DND-41 (cell line): ENCODE measurements at regions not wholly inside any gene's neighbourhood (a gene's known extent, or its start where the extent isn't known, plus 50 kb on each side); places are given as distances from the start of the nearest gene placed in this dataset.
"Not testable (repeated sequence)": the region's sequence is repeated elsewhere in the genome, so short reads cannot be mapped to it uniquely, and the experiment has no call there.

Experiments
- ATAC-seq: fragments of 200-7000 bp; cut with Tn5 transposase; 3 replicates; pipeline ENCODE4 v1.9.1; 2021; ENCODE audit warnings: low read depth; ENCODE audit not compliant: insufficient read depth
- DNase-seq: peaks from one replicate; pipeline ENCODE4 v3.0.0-alpha.2; 2020
- H2AFZ ChIP-seq: 2 replicates; pipeline ENCODE4 v1.6.0; 2012; ENCODE audit warnings: low read depth, low read length
- H3K27ac ChIP-seq: 2 replicates; pipeline ENCODE4 v1.5.1; 2012; ENCODE audit warnings: low read length, inconsistent platforms
- H3K27me3 ChIP-seq: fragments of 200-600 bp; sonication (generic); 2 replicates; pipeline ENCODE4 v1.6.0; 2012; ENCODE audit warnings: low read length, mild to moderate bottlenecking, inconsistent platforms; ENCODE audit not compliant: insufficient read depth, poor library complexity
- H3K36me3 ChIP-seq: 2 replicates; pipeline ENCODE4 v1.5.1; 2012; ENCODE audit warnings: low read length, inconsistent platforms; ENCODE audit not compliant: insufficient read depth
- H3K4me1 ChIP-seq: 2 replicates; pipeline ENCODE4 v1.5.1; 2012; ENCODE audit warnings: mild to moderate bottlenecking, low read length; ENCODE audit not compliant: insufficient read depth
- H3K4me2 ChIP-seq: 2 replicates; pipeline ENCODE4 v1.6.0; 2012; ENCODE audit warnings: mild to moderate bottlenecking, moderate library complexity, low read length, inconsistent platforms; ENCODE audit not compliant: insufficient read depth
- H3K4me3 ChIP-seq, 2 experiments: fragments of 200-600 bp in 1 of 2; shearing (Covaris generic) in 1 of 2; 2 replicates each; pipeline ENCODE4 v1.5.1; 2012 to 2016; ENCODE audit warnings: inconsistent platforms in 2 of 2, low read length in 2 of 2, mild to moderate bottlenecking in 2 of 2, low read depth in 1 of 2, moderate library complexity in 1 of 2
- H3K79me2 ChIP-seq: 2 replicates; pipeline ENCODE4 v1.6.0; 2012; ENCODE audit warnings: low read length, inconsistent platforms; ENCODE audit not compliant: insufficient read depth
- H3K9ac ChIP-seq: 2 replicates; pipeline ENCODE4 v1.6.0; 2012; ENCODE audit warnings: low read depth, mild to moderate bottlenecking, inconsistent platforms, low read length, moderate library complexity
- H3K9me3 ChIP-seq: 2 replicates; pipeline ENCODE4 v1.5.1; 2012; ENCODE audit warnings: low read length, moderate library complexity, mild to moderate bottlenecking, inconsistent platforms; ENCODE audit not compliant: insufficient read depth, severe bottlenecking
- H4K20me1 ChIP-seq: 2 replicates; pipeline ENCODE4 v1.6.0; 2012; ENCODE audit warnings: low read length; ENCODE audit not compliant: insufficient read depth

- not testable (repeated sequence) for H3K9me3 ChIP-seq, H2AFZ ChIP-seq, H3K27me3 ChIP-seq, H3K9ac ChIP-seq, DNase-seq, H3K4me2 ChIP-seq, H3K4me3 ChIP-seq, H3K27ac ChIP-seq, H3K79me2 ChIP-seq, H3K4me1 ChIP-seq, H4K20me1 ChIP-seq, ATAC-seq
- peaks cover 69% of the 10 kb centered on the region for H3K36me3 ChIP-seq
These were observed 61.8 kb upstream of the TNK2 start for GRCh38 chr3:195969838-195970776.

- H3K36me3 ChIP-seq = peaks cover 69% of the 10 kb centered on the region
These were observed 61.0 kb upstream of the TNK2 start for GRCh38 chr3:195969341-195969740.

GRCh38 chr3:195968104-195968503 is 59.8 kb upstream of the TNK2 start:
- H3K27me3 ChIP-seq, H3K4me3 ChIP-seq, DNase-seq, H3K9ac ChIP-seq, ATAC-seq, H3K4me1 ChIP-seq, H3K9me3 ChIP-seq, H3K79me2 ChIP-seq, H3K27ac ChIP-seq, H2AFZ ChIP-seq, H4K20me1 ChIP-seq, H3K4me2 ChIP-seq: not testable (repeated sequence)
- H3K36me3 ChIP-seq = peaks cover 64% of the 10 kb centered on the region

More at GRCh38 chr3:195969341-195969740, 61.0 kb upstream of the TNK2 start:
- not testable (repeated sequence) for H3K27ac ChIP-seq, H2AFZ ChIP-seq, H3K27me3 ChIP-seq, H4K20me1 ChIP-seq, H3K79me2 ChIP-seq, ATAC-seq, H3K4me2 ChIP-seq, DNase-seq, H3K4me3 ChIP-seq, H3K9ac ChIP-seq, H3K9me3 ChIP-seq, H3K4me1 ChIP-seq

- H4K20me1 ChIP-seq = not testable (repeated sequence)
These were observed 59.0 kb upstream of the TNK2 start for GRCh38 chr3:195967387-195967720.

GRCh38 chr3:195966563-195967386 is 58.4 kb upstream of the TNK2 start:
- H3K4me1 ChIP-seq, H2AFZ ChIP-seq: not testable (repeated sequence)

More at GRCh38 chr3:195967387-195967720, 59.0 kb upstream of the TNK2 start:
- H3K9ac ChIP-seq, H3K27ac ChIP-seq, H3K4me1 ChIP-seq, H3K9me3 ChIP-seq, H3K27me3 ChIP-seq, H2AFZ ChIP-seq, ATAC-seq, H3K79me2 ChIP-seq, H3K4me3 ChIP-seq, DNase-seq, H3K4me2 ChIP-seq: not testable (repeated sequence)
- peaks cover 70% of the 10 kb centered on the region for H3K36me3 ChIP-seq

GRCh38 chr3:195965217-195965616 is 56.9 kb upstream of the TNK2 start:
- not testable (repeated sequence) for H3K27ac ChIP-seq, H3K4me3 ChIP-seq
- peaks cover 11% of the 10 kb centered on the region for H4K20me1 ChIP-seq

More at GRCh38 chr3:195966563-195967386, 58.4 kb upstream of the TNK2 start:
- H3K9me3 ChIP-seq, H3K27ac ChIP-seq, H3K4me3 ChIP-seq, H3K79me2 ChIP-seq, H3K27me3 ChIP-seq, ATAC-seq, H3K9ac ChIP-seq, H3K4me2 ChIP-seq, H4K20me1 ChIP-seq, DNase-seq: not testable (repeated sequence)
- peaks cover 72% of the 10 kb centered on the region for H3K36me3 ChIP-seq

GRCh38 chr3:195964318-195965107 is 56.2 kb upstream of the TNK2 start:
- not testable (repeated sequence) for H2AFZ ChIP-seq, H3K9ac ChIP-seq, H3K27me3 ChIP-seq, H3K4me1 ChIP-seq, H3K79me2 ChIP-seq, DNase-seq, ATAC-seq, H3K4me2 ChIP-seq, H3K4me3 ChIP-seq, H3K27ac ChIP-seq, H3K9me3 ChIP-seq
- Histone ChIP-seq H4K20me1 (peaks cover 11% of the 10 kb centered on the region), H3K36me3 (peaks cover 62% of the 10 kb centered on the region)

More at GRCh38 chr3:195965217-195965616, 56.9 kb upstream of the TNK2 start:
- not testable (repeated sequence) for H3K9me3 ChIP-seq, ATAC-seq, H2AFZ ChIP-seq, H3K27me3 ChIP-seq, H3K9ac ChIP-seq, DNase-seq, H3K4me2 ChIP-seq, H3K79me2 ChIP-seq, H3K4me1 ChIP-seq
- H3K36me3 ChIP-seq = peaks cover 68% of the 10 kb centered on the region
